Osteoblast (primary cell): ENCODE measurements at regions not wholly inside any gene's neighbourhood (a gene's known extent, or its start where the extent isn't known, plus 50 kb on each side); places are given as distances from the start of the nearest gene placed in this dataset.

Experiments used
- DNase-seq: peaks from one replicate; pipeline ENCODE4 v3.0.0; 2011; ENCODE audit warnings: low spot score, mixed read lengths; ENCODE audit not compliant: insufficient read length; ENCODE audit errors: missing footprints
- H2AFZ ChIP-seq: 2 replicates; pipeline ENCODE4 v1.6.0; 2011; ENCODE audit warnings: mild to moderate bottlenecking, low read length
- H3K27ac ChIP-seq: 2 replicates; pipeline ENCODE4 v1.5.1; 2011; ENCODE audit warnings: mild to moderate bottlenecking, low read depth, low read length, moderate library complexity
- H3K27me3 ChIP-seq: 2 replicates; pipeline ENCODE4 v1.6.0; 2012; ENCODE audit warnings: mild to moderate bottlenecking, control low read depth, inconsistent platforms, low read length, moderate library complexity; ENCODE audit not compliant: insufficient read depth
- H3K36me3 ChIP-seq: 2 replicates; pipeline ENCODE4 v1.5.1; 2011; ENCODE audit warnings: mild to moderate bottlenecking, low read length, control low read depth, moderate library complexity; ENCODE audit not compliant: insufficient read depth
- H3K4me1 ChIP-seq: 2 replicates; pipeline ENCODE4 v1.5.1; 2011; ENCODE audit warnings: mild to moderate bottlenecking, low read length, control low read depth, moderate library complexity; ENCODE audit not compliant: insufficient read depth
- H3K4me2 ChIP-seq: 2 replicates; pipeline ENCODE4 v1.6.0; 2011; ENCODE audit warnings: mild to moderate bottlenecking, low read length; ENCODE audit not compliant: insufficient read depth
- H3K4me3 ChIP-seq: fragments of 200-600 bp; sonication (generic); 3 replicates; pipeline ENCODE4 v1.5.1; 2012; ENCODE audit warnings: mild to moderate bottlenecking, low read length, inconsistent platforms; ENCODE audit not compliant: insufficient read depth
- H3K79me2 ChIP-seq: 2 replicates; pipeline ENCODE4 v1.6.0; 2012; ENCODE audit warnings: mild to moderate bottlenecking, low read length, control low read depth, inconsistent platforms; ENCODE audit not compliant: insufficient read depth
- H3K9me3 ChIP-seq: 2 replicates; pipeline ENCODE4 v1.5.1; 2011; ENCODE audit warnings: low read depth, low read length, control low read depth
- H4K20me1 ChIP-seq: 2 replicates; pipeline ENCODE4 v1.6.0; 2012; ENCODE audit warnings: mild to moderate bottlenecking, low read length, control low read depth; ENCODE audit not compliant: insufficient read depth
- TF ChIP-seq, protein P1 (sequence below): IDR thresholded peaks from 2 replicates; pipeline ENCODE4 v1.5.1; 2011; ENCODE audit warnings: mild to moderate bottlenecking, low read depth, low read length, moderate library complexity; ENCODE audit errors: extremely low read depth

DNA sequence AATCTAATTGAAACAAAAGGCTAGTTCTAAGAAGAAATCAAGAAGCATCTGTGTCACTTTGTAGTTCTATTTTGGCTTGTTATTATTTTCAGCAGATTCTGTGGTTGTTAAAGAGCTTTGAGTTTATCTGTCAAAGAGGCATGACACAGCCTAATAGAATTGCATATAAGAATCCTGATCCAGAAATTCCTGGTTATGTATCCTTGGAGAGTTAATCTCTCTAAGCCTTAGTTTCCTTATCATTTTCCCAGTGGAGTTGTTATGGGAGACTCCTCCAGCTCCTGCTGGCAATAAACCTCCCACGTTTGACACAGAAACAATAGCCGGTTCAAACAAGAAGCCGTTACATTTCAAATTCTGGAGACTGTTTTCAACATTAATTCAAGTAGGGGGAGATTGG lies 288.3 kb downstream of the SDHAF3 start:
- Histone ChIP-seq H4K20me1 (no peaks in the 10 kb centered on the region), H3K4me1 (no peaks in the 10 kb centered on the region), H3K4me2 (no peak overlapping the region), H2AFZ (no peak overlapping the region), H3K27ac (no peak overlapping the region), H3K27me3 (no peaks in the 10 kb centered on the region), H3K4me3 (no peak overlapping the region), H3K9me3 (no peaks in the 10 kb centered on the region), H3K36me3 (no peaks in the 10 kb centered on the region), H3K79me2 (no peaks in the 10 kb centered on the region)
- no peak for DNase-seq
- TF ChIP-seq, protein P1, sequence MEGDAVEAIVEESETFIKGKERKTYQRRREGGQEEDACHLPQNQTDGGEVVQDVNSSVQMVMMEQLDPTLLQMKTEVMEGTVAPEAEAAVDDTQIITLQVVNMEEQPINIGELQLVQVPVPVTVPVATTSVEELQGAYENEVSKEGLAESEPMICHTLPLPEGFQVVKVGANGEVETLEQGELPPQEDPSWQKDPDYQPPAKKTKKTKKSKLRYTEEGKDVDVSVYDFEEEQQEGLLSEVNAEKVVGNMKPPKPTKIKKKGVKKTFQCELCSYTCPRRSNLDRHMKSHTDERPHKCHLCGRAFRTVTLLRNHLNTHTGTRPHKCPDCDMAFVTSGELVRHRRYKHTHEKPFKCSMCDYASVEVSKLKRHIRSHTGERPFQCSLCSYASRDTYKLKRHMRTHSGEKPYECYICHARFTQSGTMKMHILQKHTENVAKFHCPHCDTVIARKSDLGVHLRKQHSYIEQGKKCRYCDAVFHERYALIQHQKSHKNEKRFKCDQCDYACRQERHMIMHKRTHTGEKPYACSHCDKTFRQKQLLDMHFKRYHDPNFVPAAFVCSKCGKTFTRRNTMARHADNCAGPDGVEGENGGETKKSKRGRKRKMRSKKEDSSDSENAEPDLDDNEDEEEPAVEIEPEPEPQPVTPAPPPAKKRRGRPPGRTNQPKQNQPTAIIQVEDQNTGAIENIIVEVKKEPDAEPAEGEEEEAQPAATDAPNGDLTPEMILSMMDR, result no peak

DNA sequence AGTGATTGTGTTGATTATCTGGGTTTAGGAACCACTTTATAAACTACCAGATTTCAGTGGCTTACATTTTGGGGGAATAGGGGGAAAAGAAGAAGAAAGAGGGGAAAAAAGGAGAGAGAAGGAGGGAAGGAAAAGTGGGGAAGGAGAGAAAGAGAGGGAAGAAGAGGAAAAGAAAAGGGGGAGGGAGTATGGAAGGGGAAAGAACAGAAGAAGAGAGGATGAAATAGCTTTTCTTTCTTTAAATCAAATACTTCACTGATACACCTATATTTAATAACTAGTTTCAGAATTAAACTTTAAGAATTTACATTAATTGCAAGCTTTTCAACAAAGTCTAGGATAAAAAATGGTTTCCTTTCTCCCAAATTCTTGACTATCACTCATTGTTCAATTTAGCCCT lies 289.6 kb downstream of the SDHAF3 start:
- Histone ChIP-seq H3K36me3 (no peaks in the 10 kb centered on the region), H4K20me1 (no peaks in the 10 kb centered on the region), H3K9me3 (no peaks in the 10 kb centered on the region), H3K4me1 (no peaks in the 10 kb centered on the region), H2AFZ (no peak overlapping the region), H3K79me2 (no peaks in the 10 kb centered on the region), H3K27ac (no peak overlapping the region), H3K4me2 (no peak overlapping the region), H3K27me3 (no peaks in the 10 kb centered on the region), H3K4me3 (no peak overlapping the region)
- TF ChIP-seq, protein P1, result no peak
- no peak for DNase-seq

DNA sequence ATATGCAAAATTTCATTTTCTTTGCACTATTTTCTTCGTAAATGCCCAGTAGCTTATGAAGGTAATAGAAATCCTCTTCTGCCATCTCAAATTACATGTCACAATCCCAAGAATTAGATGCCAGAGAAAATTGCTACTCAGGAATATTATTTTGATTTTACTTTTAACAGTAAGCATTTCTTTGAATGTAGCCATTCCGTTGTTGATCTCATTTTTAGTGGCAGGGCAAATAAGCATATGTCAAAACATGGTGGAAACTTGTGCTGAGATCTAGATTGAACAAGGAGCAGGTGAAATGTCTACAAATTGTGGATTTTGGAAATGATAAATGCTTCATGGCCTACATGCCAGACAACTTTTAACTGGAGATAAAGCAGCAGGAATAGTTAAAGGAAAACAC lies 291.8 kb downstream of the SDHAF3 start:
- DNase-seq, result no peak
- H3K36me3 ChIP-seq, result no peaks in the 10 kb centered on the region
- TF ChIP-seq, protein P1, result no peak

DNA sequence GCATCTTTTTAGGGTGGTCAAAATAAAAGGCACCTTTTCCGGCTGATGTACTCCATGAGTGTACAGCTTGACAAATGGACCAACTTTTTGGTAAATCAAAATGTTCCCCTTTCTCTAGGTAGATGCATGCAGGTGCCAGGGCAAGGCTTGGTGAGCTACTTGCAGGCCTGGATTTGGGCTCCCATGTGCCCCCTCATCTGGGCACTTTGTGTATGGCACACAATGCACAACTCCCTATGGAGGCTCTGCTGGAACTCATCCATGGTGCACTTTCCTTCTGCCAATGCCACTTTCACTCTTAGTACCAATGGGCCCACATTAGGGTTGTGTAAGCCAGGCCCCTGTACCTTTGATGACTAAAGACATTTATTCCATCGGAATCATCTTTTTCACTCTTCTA lies 300.8 kb downstream of the SDHAF3 start:
- no peaks in the 10 kb centered on the region for H3K36me3 ChIP-seq
- H2AFZ ChIP-seq, result no peak overlapping the region
- H3K9me3 ChIP-seq, result no peaks in the 10 kb centered on the region
- no peak for DNase-seq
- no peak overlapping the region for H3K4me2 ChIP-seq
- H3K4me1 ChIP-seq, result no peaks in the 10 kb centered on the region
- H3K27ac ChIP-seq, result no peak overlapping the region
- H4K20me1 ChIP-seq, result no peaks in the 10 kb centered on the region
- no peak overlapping the region for H3K4me3 ChIP-seq
- TF ChIP-seq, protein P1, result no peak
- H3K27me3 ChIP-seq, result no peaks in the 10 kb centered on the region
- H3K79me2 ChIP-seq, result no peaks in the 10 kb centered on the region

More for the DNA sequence above, 291.8 kb downstream of the SDHAF3 start:
- no peak overlapping the region for H3K4me2 ChIP-seq
- H3K4me3 ChIP-seq, result no peak overlapping the region
- H3K9me3 ChIP-seq, result no peaks in the 10 kb centered on the region
- H3K79me2 ChIP-seq, result no peaks in the 10 kb centered on the region
- no peak overlapping the region for H2AFZ ChIP-seq
- no peaks in the 10 kb centered on the region for H3K27me3 ChIP-seq
- no peaks in the 10 kb centered on the region for H4K20me1 ChIP-seq
- no peaks in the 10 kb centered on the region for H3K4me1 ChIP-seq
- no peak overlapping the region for H3K27ac ChIP-seq
